GM12873 (cell line): ENCODE measurements at regions not wholly inside any gene's neighbourhood (a gene's known extent, or its start where the extent isn't known, plus 50 kb on each side); places are given as distances from the start of the nearest gene placed in this dataset.

Source experiments
- TF ChIP-seq, protein P1 (sequence below): IDR thresholded peaks from 2 replicates; pipeline ENCODE4 v1.5.1; 2012; ENCODE audit warnings: low read depth, mild to moderate bottlenecking, moderate library complexity, low read length, control low read depth; ENCODE audit not compliant: insufficient read depth; ENCODE audit errors: missing control alignments

DNA sequence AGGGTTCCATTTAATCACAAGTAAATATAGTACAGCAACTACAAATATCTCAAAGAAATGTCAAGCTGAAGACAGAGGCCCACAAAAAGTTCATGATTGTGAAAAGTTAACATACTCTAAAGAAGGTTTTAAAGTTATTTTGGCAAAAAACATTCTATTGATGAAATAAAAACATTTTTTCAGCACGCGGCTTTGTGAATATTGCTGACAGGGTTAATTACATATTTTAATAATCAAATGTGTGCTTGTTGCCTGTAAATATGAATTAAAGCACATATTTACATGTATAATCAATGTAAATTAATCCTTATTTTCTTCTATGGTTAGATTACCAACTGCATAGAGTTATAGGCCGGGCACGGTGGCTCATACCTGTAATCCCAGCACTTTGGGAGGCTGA lies 328.1 kb downstream of the MZT1 start:
- TF ChIP-seq, protein P1, sequence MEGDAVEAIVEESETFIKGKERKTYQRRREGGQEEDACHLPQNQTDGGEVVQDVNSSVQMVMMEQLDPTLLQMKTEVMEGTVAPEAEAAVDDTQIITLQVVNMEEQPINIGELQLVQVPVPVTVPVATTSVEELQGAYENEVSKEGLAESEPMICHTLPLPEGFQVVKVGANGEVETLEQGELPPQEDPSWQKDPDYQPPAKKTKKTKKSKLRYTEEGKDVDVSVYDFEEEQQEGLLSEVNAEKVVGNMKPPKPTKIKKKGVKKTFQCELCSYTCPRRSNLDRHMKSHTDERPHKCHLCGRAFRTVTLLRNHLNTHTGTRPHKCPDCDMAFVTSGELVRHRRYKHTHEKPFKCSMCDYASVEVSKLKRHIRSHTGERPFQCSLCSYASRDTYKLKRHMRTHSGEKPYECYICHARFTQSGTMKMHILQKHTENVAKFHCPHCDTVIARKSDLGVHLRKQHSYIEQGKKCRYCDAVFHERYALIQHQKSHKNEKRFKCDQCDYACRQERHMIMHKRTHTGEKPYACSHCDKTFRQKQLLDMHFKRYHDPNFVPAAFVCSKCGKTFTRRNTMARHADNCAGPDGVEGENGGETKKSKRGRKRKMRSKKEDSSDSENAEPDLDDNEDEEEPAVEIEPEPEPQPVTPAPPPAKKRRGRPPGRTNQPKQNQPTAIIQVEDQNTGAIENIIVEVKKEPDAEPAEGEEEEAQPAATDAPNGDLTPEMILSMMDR = no peak

DNA sequence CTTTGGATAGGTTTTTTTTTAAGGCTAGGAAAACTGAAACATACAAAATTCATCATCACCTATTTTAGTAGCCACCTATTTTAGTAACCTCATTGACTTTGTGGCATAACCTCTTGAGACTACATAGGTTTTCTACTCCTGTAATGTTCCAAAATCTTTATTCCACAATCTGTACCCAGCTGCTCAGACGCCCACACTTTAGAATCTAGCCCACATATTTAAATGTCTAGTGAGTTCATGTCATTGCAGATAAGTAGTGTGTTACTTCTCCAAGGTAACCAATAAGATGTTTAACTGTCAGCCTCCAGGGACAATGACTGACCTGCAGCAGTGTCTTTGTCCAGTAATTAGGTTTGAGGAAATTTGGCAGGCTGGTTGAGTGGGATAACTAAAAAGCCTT lies 330.2 kb downstream of the MZT1 start:
- TF ChIP-seq, protein P1 = no peak

DNA sequence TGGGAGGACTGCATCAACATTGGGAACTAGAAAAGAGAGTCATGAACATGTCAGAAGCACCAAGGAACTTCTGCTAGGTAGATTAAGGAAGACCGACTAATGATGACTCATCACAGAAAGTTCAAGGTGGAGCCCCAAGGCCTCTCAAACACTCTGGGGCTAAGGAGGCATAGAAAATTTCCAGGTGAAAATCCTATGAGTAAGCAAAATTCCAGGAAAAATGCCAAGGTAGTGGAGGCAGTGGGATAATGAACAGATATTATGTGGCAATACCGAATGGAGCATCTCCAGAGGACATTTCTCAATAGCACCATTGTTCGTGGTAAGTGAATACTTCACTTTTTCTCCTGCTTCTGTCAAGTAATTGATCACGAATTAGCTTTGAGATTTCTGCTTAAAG lies 336.5 kb downstream of the MZT1 start:
- TF ChIP-seq, protein P1 = no peak

GRCh38 chr13:72386138-72386684 lies 341.2 kb downstream of the MZT1 start:
- TF ChIP-seq, protein P1 = no peak

DNA sequence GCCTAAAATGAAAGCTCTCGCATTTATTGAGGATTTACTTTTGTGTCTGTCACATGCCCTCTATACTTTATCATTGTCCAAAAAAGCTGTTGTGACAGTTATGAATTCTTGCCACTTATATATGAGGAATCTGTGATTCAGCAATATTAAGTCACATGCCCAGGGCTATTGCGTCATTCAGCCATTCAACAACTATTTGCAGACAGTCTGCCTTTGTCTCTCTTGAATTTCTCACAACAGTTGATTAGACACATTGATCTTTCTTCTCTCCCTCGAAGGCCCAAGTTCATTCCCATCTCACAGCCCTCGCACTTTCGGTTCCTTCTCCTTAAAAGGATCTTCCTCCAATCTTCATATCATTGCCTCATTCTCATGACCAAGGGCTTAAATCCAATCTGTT lies 342.6 kb downstream of the MZT1 start:
- TF ChIP-seq, protein P1 = no peak

DNA sequence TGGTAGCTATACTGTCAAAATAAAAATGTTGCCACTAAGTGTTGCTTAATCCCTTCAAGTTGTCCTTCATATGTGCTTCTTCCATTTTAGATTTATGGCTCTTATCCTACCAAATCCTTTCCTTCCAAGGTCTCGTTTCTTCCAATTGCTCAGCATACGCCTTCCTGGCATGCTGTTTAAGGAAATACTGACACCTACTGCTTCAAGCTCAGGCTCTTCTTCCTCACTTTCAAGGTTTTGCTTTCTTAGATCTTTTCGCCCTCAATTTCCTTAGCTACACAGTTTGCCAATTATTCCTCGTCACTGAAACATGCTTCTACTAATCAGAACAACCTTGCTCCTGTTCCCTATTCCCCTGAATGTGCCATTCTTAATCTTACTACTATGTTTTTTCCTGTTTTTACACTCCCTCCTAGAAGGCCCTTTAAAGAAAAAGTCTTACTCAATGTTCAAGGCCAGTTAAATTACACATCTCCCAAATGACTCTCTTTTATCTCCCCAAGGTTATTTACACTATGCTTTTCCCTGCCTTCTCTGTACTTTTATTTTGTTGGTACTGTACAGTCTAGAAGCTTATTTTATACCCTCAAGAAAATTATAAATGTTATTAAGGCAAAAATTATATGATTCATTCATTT lies 343.1 kb downstream of the MZT1 start:
- TF ChIP-seq, protein P1 = no peak

GRCh38 chr13:72383646-72384045 lies 343.8 kb downstream of the MZT1 start:
- TF ChIP-seq, protein P1 = no peak

DNA sequence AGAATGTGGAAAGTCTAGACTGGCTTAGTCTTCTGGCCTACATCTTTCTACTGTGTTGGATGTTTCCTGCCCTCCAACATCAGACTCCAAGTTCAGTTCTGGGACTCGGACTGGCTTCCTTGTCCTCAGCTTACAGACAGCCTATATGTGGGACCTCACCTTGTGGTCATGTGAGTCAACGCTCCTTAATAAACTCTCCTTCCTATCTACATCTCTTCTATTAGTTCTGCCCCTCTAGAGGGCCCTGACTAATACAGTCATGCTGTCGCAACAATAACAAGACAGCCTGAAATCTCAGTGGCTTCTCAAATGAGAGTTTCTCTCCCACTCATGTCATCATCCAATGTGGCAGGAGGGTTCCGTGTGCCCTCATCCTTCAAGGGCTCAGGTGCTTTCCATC lies 347.8 kb downstream of the MZT1 start:
- TF ChIP-seq, protein P1 = no peak
